Endothelial cell of umbilical vein (primary cell): ENCODE measurements at regions not wholly inside any gene's neighbourhood (a gene's known extent, or its start where the extent isn't known, plus 50 kb on each side); places are given as distances from the start of the nearest gene placed in this dataset.

Experiments used
- BruUV-seq: library from RNA; stranded (reverse); fragments of 400-500 nt; replicated peaks from 2 replicates; lab custom pipeline; 2021; lab: Mats Ljungman, UMichigan
- CTCF ChIA-PET: fragments of 300-600, 350-600 bp; sonication (Branson Sonifier 250); formaldehyde crosslinking; loops from one replicate; lab custom pipeline; 2021; ENCODE audit warnings: antibody characterized with exemption, inconsistent platforms; lab: Charles Lee
- POLR2A ChIA-PET: fragments of 300-600, 350-600 bp; sonication (Branson Sonifier 250); formaldehyde crosslinking; loops from one replicate; lab custom pipeline; 2021; ENCODE audit warnings: antibody characterized with exemption, inconsistent platforms; lab: Charles Lee
- DNase-seq: peaks from one replicate; pipeline ENCODE4 v3.0.0-alpha.2; 2011; ENCODE audit warnings: low read depth, low spot score
- FAIRE-seq: peaks from 2 replicates; lab custom pipeline; 2011; peaks lifted over from hg19 to GRCh38; lab: Jason Lieb, UNC
- H2AFZ ChIP-seq: 2 replicates; pipeline ENCODE4 v1.6.0; 2012; ENCODE audit warnings: low read depth, low read length, control low read depth, inconsistent platforms
- H3K27ac ChIP-seq: 2 replicates; pipeline ENCODE4 v1.5.1; 2011; ENCODE audit warnings: low read depth, mild to moderate bottlenecking, control low read depth, low read length, moderate library complexity; ENCODE audit not compliant: insufficient read depth
- H3K27me3 ChIP-seq, 2 experiments: 2 replicates each; pipeline versions ENCODE4 v1.6.0 to v1.6.1; 2011; ENCODE audit warnings: low read length in 2 of 2, mixed read lengths in 1 of 2; ENCODE audit not compliant: control insufficient read depth in 2 of 2, insufficient read depth in 2 of 2
- H3K36me3 ChIP-seq, 2 experiments: 2 replicates in 1 of 2; 3 replicates in 1 of 2; pipeline ENCODE4 v1.5.1; 2011; ENCODE audit warnings: low read length in 2 of 2, mild to moderate bottlenecking in 1 of 2, moderate library complexity in 1 of 2; ENCODE audit not compliant: control insufficient read depth in 2 of 2, insufficient read depth in 2 of 2; ENCODE audit errors: extremely low read depth in 1 of 2
- H3K4me1 ChIP-seq: 3 replicates; pipeline ENCODE4 v1.5.1; 2011; ENCODE audit warnings: mild to moderate bottlenecking, low read length; ENCODE audit not compliant: control insufficient read depth, insufficient read depth; ENCODE audit errors: extremely low read depth
- H3K4me2 ChIP-seq: 2 replicates; pipeline ENCODE4 v1.6.1; 2011; ENCODE audit warnings: low read length, control low read depth, mixed read lengths; ENCODE audit not compliant: insufficient read depth
- H3K4me3 ChIP-seq, 3 experiments: fragments of 200-600 bp in 1 of 3; sonication (generic), shearing (Covaris generic) in 1 of 3; replicated peaks in 1 of 3; 2 replicates each; pipeline ENCODE4 v1.5.1; 2011 to 2016; ENCODE audit warnings: control low read depth in 3 of 3, low read length in 3 of 3, mild to moderate bottlenecking in 2 of 3, inconsistent platforms in 1 of 3, low read depth in 1 of 3, moderate library complexity in 1 of 3; ENCODE audit not compliant: insufficient read depth in 1 of 3
- H3K79me2 ChIP-seq: 2 replicates; pipeline ENCODE4 v1.6.0; 2012; ENCODE audit warnings: low read length, inconsistent platforms; ENCODE audit not compliant: control insufficient read depth, insufficient read depth
- H3K9ac ChIP-seq: replicated peaks from 2 replicates; pipeline ENCODE3; 2011; ENCODE audit warnings: low read length, control low read depth; ENCODE audit not compliant: insufficient read depth; ENCODE audit errors: extremely low read depth
- H3K9me1 ChIP-seq: replicated peaks from 3 replicates; pipeline ENCODE4 v1.6.0; 2011; ENCODE audit warnings: mild to moderate bottlenecking, low read length; ENCODE audit not compliant: control insufficient read depth, insufficient read depth; ENCODE audit errors: extremely low read depth
- H3K9me3 ChIP-seq: replicated peaks from 2 replicates; pipeline ENCODE4 v1.5.1; 2012; ENCODE audit warnings: low read length, inconsistent platforms; ENCODE audit not compliant: control insufficient read depth, insufficient read depth
- H4K20me1 ChIP-seq: replicated peaks from 2 replicates; pipeline ENCODE3; 2011; ENCODE audit warnings: mild to moderate bottlenecking, low read length; ENCODE audit not compliant: control insufficient read depth, insufficient read depth; ENCODE audit errors: extremely low read depth
- EZH2 ChIP-seq: IDR thresholded peaks from 2 replicates; pipeline ENCODE4 v1.6.1; 2012; ENCODE audit warnings: borderline replicate concordance, low read depth, mild to moderate bottlenecking, moderate library complexity, low read length, inconsistent platforms; ENCODE audit not compliant: severe bottlenecking
- FOS ChIP-seq: IDR thresholded peaks from 2 replicates; pipeline ENCODE4 v1.6.1; 2011; ENCODE audit warnings: mild to moderate bottlenecking, low read length, moderate library complexity, borderline replicate concordance; ENCODE audit not compliant: insufficient read depth
- GATA2 ChIP-seq: IDR thresholded peaks from 2 replicates; pipeline ENCODE4 v1.7.0; 2011; ENCODE audit warnings: low read depth, mild to moderate bottlenecking, moderate library complexity, mixed read lengths, low read length; ENCODE audit not compliant: insufficient read length, insufficient read depth
- JUN ChIP-seq: IDR thresholded peaks from 2 replicates; pipeline ENCODE4 v1.6.1; 2011; ENCODE audit warnings: borderline replicate concordance, low read depth; ENCODE audit not compliant: insufficient read length, insufficient read depth
- MYC ChIP-seq: IDR thresholded peaks from one replicate; pipeline ENCODE4 v1.6.1; 2011; ENCODE audit warnings: mild to moderate bottlenecking, low read depth, low read length
- POLR2A ChIP-seq: IDR thresholded peaks from 2 replicates; pipeline ENCODE4 v1.6.1; 2012; ENCODE audit warnings: low read depth, mild to moderate bottlenecking, control low read depth, low read length
- POLR2AphosphoS5 ChIP-seq: IDR thresholded peaks from 2 replicates; pipeline ENCODE4 v1.6.1; 2012; ENCODE audit warnings: low read depth, mild to moderate bottlenecking, control low read depth, low read length, moderate library complexity; ENCODE audit not compliant: insufficient read depth
- dilution Hi-C: fragments of 300-500 bp; cut with MboI; formaldehyde crosslinking; loops from one replicate; pipeline ENCODE4 v1.15.0; 2019; ENCODE audit warnings: low sequenced_read_pairs; ENCODE audit not compliant: extremely low pct_ligation_motif_present
- intact Hi-C: fragments of 100-400 bp; cut with micrococcal nuclease; formaldehyde crosslinking; loops from one replicate; pipeline ENCODE4 v1.10.0; 2022
- TF ChIP-seq, protein P1 (sequence below), 2 donors: IDR thresholded peaks; 1 replicate in 1 of 2; 2 replicates in 1 of 2; pipeline ENCODE4 v1.5.1; 2011; ENCODE audit warnings: low read length in 2 of 2, mild to moderate bottlenecking in 2 of 2, moderate library complexity in 2 of 2, control low read depth in 1 of 2, inconsistent platforms in 1 of 2, low read depth in 1 of 2; ENCODE audit not compliant: insufficient read depth in 1 of 2; ENCODE audit errors: extremely low read depth in 1 of 2

GRCh38 chr6:92756912-92757311 is 662.4 kb downstream of the EPHA7 start:
- POLR2A ChIA-PET: no interaction called here
- Histone ChIP-seq H3K79me2 (no peaks in the 10 kb centered on the region), H3K27me3 (no peaks in the 10 kb centered on the region), H2AFZ (no peak overlapping the region), H3K9ac (no peak overlapping the region), H3K9me3 (no peaks in the 10 kb centered on the region), H3K4me2 (no peak overlapping the region), H4K20me1 (no peaks in the 10 kb centered on the region), H3K4me3 (no peak overlapping the region), H3K36me3 (no peaks in the 10 kb centered on the region), H3K4me1 (no peaks in the 10 kb centered on the region), H3K27ac (no peak overlapping the region), H3K9me1 (no peaks in the 10 kb centered on the region)
- no TSS peak for BruUV-seq
- no peak for FAIRE-seq
- TF ChIP-seq GATA2 (no peak), MYC (no peak), FOS (no peak)
- DNase-seq: no peak
- dilution Hi-C loops (no loop called here), intact Hi-C loops (no loop called here)
- CTCF ChIA-PET: no interaction called here

DNA sequence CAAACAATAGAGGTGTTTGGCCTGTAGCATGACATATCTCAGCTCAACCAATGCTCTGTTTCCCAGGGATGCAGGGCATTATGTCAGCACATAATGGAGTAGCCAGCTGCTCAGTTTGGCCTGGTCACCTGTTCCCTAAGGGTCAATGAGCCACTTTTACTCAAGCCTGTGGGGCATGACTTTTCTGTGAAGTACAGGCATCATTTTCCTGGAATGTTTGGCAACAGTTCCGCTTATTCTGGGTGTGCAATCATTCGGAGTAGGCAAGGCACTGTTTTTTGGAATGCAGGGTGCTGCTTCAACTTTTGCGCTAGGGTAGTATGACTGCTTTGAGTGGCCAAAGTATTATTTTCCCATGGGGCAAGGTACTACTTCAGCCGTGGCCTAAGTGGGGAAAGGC is 665.4 kb downstream of the EPHA7 start:
- dilution Hi-C loops: no loop called here
- FAIRE-seq: no peak
- POLR2A ChIA-PET: no interaction called here

More for the DNA sequence above, 665.4 kb downstream of the EPHA7 start:
- Histone ChIP-seq H4K20me1 (no peaks in the 10 kb centered on the region), H3K9ac (no peak overlapping the region), H3K36me3 (no peaks in the 10 kb centered on the region), H3K4me2 (no peak overlapping the region), H3K4me3 (no peak overlapping the region), H3K4me1 (no peaks in the 10 kb centered on the region), H3K27me3 (no peaks in the 10 kb centered on the region), H2AFZ (no peak overlapping the region), H3K9me3 (no peaks in the 10 kb centered on the region), H3K79me2 (no peaks in the 10 kb centered on the region), H3K27ac (no peak overlapping the region), H3K9me1 (no peaks in the 10 kb centered on the region)
- intact Hi-C loops: no loop called here
- no peak for DNase-seq
- BruUV-seq: no TSS peak
- no peak for TF ChIP-seq GATA2
- no peak for TF ChIP-seq JUN
- no peak for TF ChIP-seq POLR2A
- no peak for TF ChIP-seq MYC
- no peak for TF ChIP-seq POLR2AphosphoS5
- TF ChIP-seq FOS: no peak
- TF ChIP-seq EZH2: no peak
- TF ChIP-seq, protein P1, sequence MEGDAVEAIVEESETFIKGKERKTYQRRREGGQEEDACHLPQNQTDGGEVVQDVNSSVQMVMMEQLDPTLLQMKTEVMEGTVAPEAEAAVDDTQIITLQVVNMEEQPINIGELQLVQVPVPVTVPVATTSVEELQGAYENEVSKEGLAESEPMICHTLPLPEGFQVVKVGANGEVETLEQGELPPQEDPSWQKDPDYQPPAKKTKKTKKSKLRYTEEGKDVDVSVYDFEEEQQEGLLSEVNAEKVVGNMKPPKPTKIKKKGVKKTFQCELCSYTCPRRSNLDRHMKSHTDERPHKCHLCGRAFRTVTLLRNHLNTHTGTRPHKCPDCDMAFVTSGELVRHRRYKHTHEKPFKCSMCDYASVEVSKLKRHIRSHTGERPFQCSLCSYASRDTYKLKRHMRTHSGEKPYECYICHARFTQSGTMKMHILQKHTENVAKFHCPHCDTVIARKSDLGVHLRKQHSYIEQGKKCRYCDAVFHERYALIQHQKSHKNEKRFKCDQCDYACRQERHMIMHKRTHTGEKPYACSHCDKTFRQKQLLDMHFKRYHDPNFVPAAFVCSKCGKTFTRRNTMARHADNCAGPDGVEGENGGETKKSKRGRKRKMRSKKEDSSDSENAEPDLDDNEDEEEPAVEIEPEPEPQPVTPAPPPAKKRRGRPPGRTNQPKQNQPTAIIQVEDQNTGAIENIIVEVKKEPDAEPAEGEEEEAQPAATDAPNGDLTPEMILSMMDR (IDR thresholded peaks at IDR 0.05; ENCODE audit: extremely low read depth in 1 of 2, insufficient read depth in 1 of 2, low read depth in 1 of 2, low read length in 2 of 2): no peak
- CTCF ChIA-PET: no interaction called here
